A673 (cell line): ENCODE measurements at regions not wholly inside any gene's neighbourhood (a gene's known extent, or its start where the extent isn't known, plus 50 kb on each side); places are given as distances from the start of the nearest gene placed in this dataset.

Source experiments
- BruUV-seq: library from RNA; stranded (reverse); fragments of 400-500 nt; replicated peaks from 2 replicates; lab custom pipeline; 2021; lab: Mats Ljungman, UMichigan
- CTCF ChIA-PET: fragments of 300-600 bp; sonication (Branson Sonifier 250); formaldehyde crosslinking; loops from one replicate; lab custom pipeline; 2022; ENCODE audit warnings: antibody characterized with exemption; lab: Charles Lee
- POLR2A ChIA-PET: fragments of 300-600 bp; sonication (Branson Sonifier 250); formaldehyde crosslinking; loops from one replicate; lab custom pipeline; 2022; ENCODE audit warnings: antibody characterized with exemption; ENCODE audit not compliant: low non-redundant PET; lab: Charles Lee
- DNase-seq: peaks from one replicate; pipeline ENCODE4 v3.0.0-alpha.2; 2015; ENCODE audit warnings: low spot score
- H3K27ac ChIP-seq: fragments of 200-600 bp; sonication (generic); 2 replicates; pipeline ENCODE4 v1.5.1; 2016; ENCODE audit warnings: mixed run types, low read depth, mild to moderate bottlenecking, mixed read lengths, antibody characterized with exemption, low read length; ENCODE audit not compliant: poor library complexity, severe bottlenecking
- H3K27me3 ChIP-seq: fragments of 200-600 bp; sonication (generic); replicated peaks from 2 replicates; pipeline ENCODE4 v1.6.1; 2017; ENCODE audit warnings: mixed run types, low read depth, mild to moderate bottlenecking, mixed read lengths, antibody characterized with exemption, low read length; ENCODE audit not compliant: insufficient read depth, poor library complexity
- H3K36me3 ChIP-seq: fragments of 200-600 bp; sonication (generic); 2 replicates; pipeline ENCODE4 v1.6.1; 2016; ENCODE audit warnings: mixed run types, mild to moderate bottlenecking, mixed read lengths, antibody characterized with exemption, low read length; ENCODE audit not compliant: insufficient read depth, poor library complexity, severe bottlenecking
- H3K4me1 ChIP-seq: fragments of 200-600 bp; sonication (generic); 2 replicates; pipeline ENCODE4 v1.6.1; 2017; ENCODE audit warnings: mixed run types, mild to moderate bottlenecking, mixed read lengths, antibody characterized with exemption, low read length; ENCODE audit not compliant: insufficient read depth, poor library complexity, severe bottlenecking
- H3K4me3 ChIP-seq: fragments of 200-600 bp; sonication (generic); 2 replicates; pipeline ENCODE4 v1.5.1; 2016; ENCODE audit warnings: low read depth, mixed run types, mild to moderate bottlenecking, mixed read lengths, low read length; ENCODE audit not compliant: poor library complexity, severe bottlenecking
- H3K9me3 ChIP-seq: fragments of 200-600 bp; sonication (generic); 2 replicates; pipeline ENCODE4 v1.6.1; 2016; ENCODE audit warnings: mixed run types, low read depth, mild to moderate bottlenecking, mixed read lengths, antibody characterized with exemption, low read length; ENCODE audit not compliant: poor library complexity, severe bottlenecking
- CTCF ChIP-seq: fragments of 300-800, 200-600 bp; sonication (generic); conservative IDR thresholded peaks from 2 replicates; pipeline ENCODE4 v1.5.1; 2017; ENCODE audit warnings: low read depth, mild to moderate bottlenecking, antibody characterized with exemption, low read length, moderate library complexity, mixed read lengths
- EZH2 ChIP-seq: fragments of 200-600 bp; sonication (generic); IDR thresholded peaks from 2 replicates; pipeline ENCODE4 v1.6.1; 2017; ENCODE audit warnings: borderline replicate concordance, low read depth, mild to moderate bottlenecking, mixed read lengths, antibody characterized with exemption, low read length; ENCODE audit not compliant: poor library complexity, severe bottlenecking
- intact Hi-C: fragments of 100-400 bp; cut with micrococcal nuclease; formaldehyde crosslinking; loops from one replicate; pipeline ENCODE4 v1.10.0; 2022; ENCODE audit not compliant: unreplicated experiment

- ChIA-PET POLR2A (interaction anchor here (0.7 kb wide), 1 partner anchor 217 kb away, joined by 3 read pairs; no protein-coding TSS in a partner anchor), CTCF (no interaction called here)
- no peak for TF ChIP-seq EZH2
- no peak for TF ChIP-seq CTCF
- Histone ChIP-seq H3K4me3 (no peak overlapping the region), H3K9me3 (peaks cover 9% of the 10 kb centered on the region), H3K4me1 (no peaks in the 10 kb centered on the region), H3K27ac (no peak overlapping the region), H3K27me3 (no peaks in the 10 kb centered on the region), H3K36me3 (no peaks in the 10 kb centered on the region)
- DNase-seq: no peak
- no TSS peak for BruUV-seq
- intact Hi-C loops: no loop called here
Measured at GRCh38 chr21:24829397-24829796, 777.9 kb downstream of the MRPL39 start.

GRCh38 chr21:24826822-24827221, 780.5 kb downstream of the MRPL39 start:
- peaks cover 20% of the 10 kb centered on the region for H3K9me3 ChIP-seq
- intact Hi-C loops: no loop called here
- H3K27ac ChIP-seq: no peak overlapping the region
- no peaks in the 10 kb centered on the region for H3K27me3 ChIP-seq
- CTCF ChIA-PET: no interaction called here
- no peak overlapping the region for H3K4me3 ChIP-seq
- no TSS peak for BruUV-seq
- H3K36me3 ChIP-seq: no peaks in the 10 kb centered on the region
- POLR2A ChIA-PET: no interaction called here
- DNase-seq: no peak
- no peak for TF ChIP-seq CTCF
- TF ChIP-seq EZH2: no peak
- no peaks in the 10 kb centered on the region for H3K4me1 ChIP-seq

GRCh38 chr21:24825348-24825747, 781.9 kb downstream of the MRPL39 start:
- H3K4me3 ChIP-seq: no peak overlapping the region
- intact Hi-C loops: no loop called here
- no peaks in the 10 kb centered on the region for H3K27me3 ChIP-seq
- H3K36me3 ChIP-seq: no peaks in the 10 kb centered on the region
- no peaks in the 10 kb centered on the region for H3K4me1 ChIP-seq
- ChIA-PET CTCF (no interaction called here), POLR2A (no interaction called here)
- H3K9me3 ChIP-seq: peaks cover 16% of the 10 kb centered on the region
- no TSS peak for BruUV-seq
- H3K27ac ChIP-seq: no peak overlapping the region
- TF ChIP-seq EZH2 (no peak), CTCF (no peak)
- DNase-seq: no peak
